ENCODE measurements at regions not wholly inside any gene's neighbourhood (a gene's known extent, or its start where the extent isn't known, plus 50 kb on each side); places are given as distances from the start of the nearest gene placed in this dataset.

- TF ChIP-seq CTCF (IDR thresholded peaks at IDR 0.05): no peak
- TF ChIP-seq POLR2A (IDR thresholded peaks at IDR 0.05): no peak
Observed at GRCh38 chr17:77646046-77646430, 312.5 kb upstream of the TNRC6C start.
